Stimulated activated CD8-positive, alpha-beta memory T cell treated with anti-CD3 and anti-CD28 coated beads, Interleukin-15, amount 100 ng/mL, for 24 hours (primary cell): ENCODE measurements at regions not wholly inside any gene's neighbourhood (a gene's known extent, or its start where the extent isn't known, plus 50 kb on each side); places are given as distances from the start of the nearest gene placed in this dataset.
"Not testable (repeated sequence)": the region's sequence is repeated elsewhere in the genome, so short reads cannot be mapped to it uniquely, and the experiment has no call there.

Experiments used
- DNase-seq: peaks from one replicate; pipeline ENCODE4 v3.0.0-alpha.2; 2020; ENCODE audit warnings: low read depth

GRCh38 chr13:72586518-72586917 is 140.9 kb downstream of the MZT1 start:
- no peak for DNase-seq

GRCh38 chr13:72585254-72585653 is 142.2 kb downstream of the MZT1 start:
- no peak for DNase-seq

- no peak for DNase-seq
Measured at GRCh38 chr13:72571191-72571590, 156.2 kb downstream of the MZT1 start.

GRCh38 chr13:72570019-72570418 is 157.4 kb downstream of the MZT1 start:
- DNase-seq, result no peak

- DNase-seq, result no peak
Measured at GRCh38 chr13:72567566-72567965, 159.9 kb downstream of the MZT1 start.

GRCh38 chr13:72566526-72566925 is 160.9 kb downstream of the MZT1 start:
- DNase-seq, result no peak

- DNase-seq, result no peak
Measured at GRCh38 chr13:72565893-72566292, 161.5 kb downstream of the MZT1 start.

- no peak for DNase-seq
Measured at GRCh38 chr13:72562686-72563085, 164.7 kb downstream of the MZT1 start.

- no peak for DNase-seq
Measured at GRCh38 chr13:72561791-72562190, 165.6 kb downstream of the MZT1 start.

- no peak for DNase-seq
Measured at GRCh38 chr13:72559716-72560115, 167.7 kb downstream of the MZT1 start.

- DNase-seq, result no peak
Measured at GRCh38 chr13:72556945-72557344, 170.5 kb downstream of the MZT1 start.

GRCh38 chr13:72555601-72556000 is 171.8 kb downstream of the MZT1 start:
- DNase-seq, result no peak

- DNase-seq, result no peak
Measured at GRCh38 chr13:72552731-72553130, 174.7 kb downstream of the MZT1 start.

- DNase-seq, result not testable (repeated sequence)
Measured at GRCh38 chr13:72545895-72546294, 181.5 kb downstream of the MZT1 start.

GRCh38 chr13:72545030-72545719 is 182.3 kb downstream of the MZT1 start:
- DNase-seq, result no peak

- DNase-seq, result no peak
Measured at GRCh38 chr13:72544042-72544441, 183.4 kb downstream of the MZT1 start.

- no peak for DNase-seq
Measured at GRCh38 chr13:72542241-72542640, 185.2 kb downstream of the MZT1 start.

GRCh38 chr13:72541674-72542073 is 185.8 kb downstream of the MZT1 start:
- no peak for DNase-seq

GRCh38 chr13:72540881-72541280 is 186.5 kb downstream of the MZT1 start:
- no peak for DNase-seq

GRCh38 chr13:72539925-72540324 is 187.5 kb downstream of the MZT1 start:
- no peak for DNase-seq

GRCh38 chr13:72537782-72538181 is 189.6 kb downstream of the MZT1 start:
- DNase-seq, result no peak

GRCh38 chr13:72537395-72537780 is 190.0 kb downstream of the MZT1 start:
- no peak for DNase-seq

- no peak for DNase-seq
Measured at GRCh38 chr13:72536714-72537394, 190.6 kb downstream of the MZT1 start.
